ENCODE measurements at regions not wholly inside any gene's neighbourhood (a gene's known extent, or its start where the extent isn't known, plus 50 kb on each side); places are given as distances from the start of the nearest gene placed in this dataset.

DNA sequence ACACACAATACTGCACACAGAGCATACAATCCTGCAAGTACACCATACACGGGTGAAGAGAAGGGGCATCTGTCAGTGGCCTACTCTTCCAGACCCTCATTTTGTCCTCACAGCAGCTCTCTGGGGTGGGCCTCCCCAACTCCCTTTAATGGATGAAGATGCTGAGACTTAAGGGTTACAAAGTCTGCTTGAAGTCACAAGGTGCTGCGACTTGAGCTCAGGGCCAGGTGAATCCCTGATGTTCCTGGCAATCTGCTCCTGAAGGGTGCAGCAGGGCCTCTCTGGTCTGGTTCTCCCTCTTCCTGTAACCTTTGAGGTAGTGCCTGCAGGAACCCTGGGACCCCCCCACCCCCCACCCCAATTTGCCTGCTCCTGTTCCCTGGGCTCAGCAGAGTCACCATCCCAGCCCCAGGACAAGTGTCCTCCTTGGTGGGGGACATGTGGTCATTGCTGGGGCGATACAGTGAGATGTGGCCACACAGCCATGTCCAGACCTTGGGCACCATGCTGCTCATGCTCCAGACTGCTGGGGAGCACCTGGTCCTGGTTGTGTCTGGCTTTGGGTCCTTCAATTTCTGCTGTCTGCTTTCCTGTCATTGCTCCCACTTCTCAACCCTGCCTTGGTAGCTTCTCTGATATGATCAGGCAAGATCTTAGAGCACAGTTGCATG is 107.5 kb downstream of the METRNL start:
- H3K27me3 ChIP-seq (ENCODE audit: control insufficient read depth, insufficient read depth, low read length, poor library complexity, severe bottlenecking) = no peaks in the 10 kb centered on the region
- Mint-ChIP-seq H3K4me1 (no peaks in the 10 kb centered on the region), H3K27ac (no peak overlapping the region), H3K27me3 (ENCODE audit: insufficient read depth) (no peaks in the 10 kb centered on the region), H3K9me3 (peaks cover 5% of the 10 kb centered on the region), H3K4me3 (no peak overlapping the region), H3K36me3 (ENCODE audit: low read depth) (no peaks in the 10 kb centered on the region)
- WGBS, 2 experiments (ENCODE audit: insufficient coverage in 1 of 2, insufficient read length in 1 of 2) = 86 to 89% methylated on average over 3 of the region's 3 CpGs
- DNase-seq = no peak
- H3K9ac ChIP-seq (ENCODE audit: extremely low read depth, low read length, poor library complexity, severe bottlenecking) = no peak overlapping the region
- TF ChIP-seq, protein P1, sequence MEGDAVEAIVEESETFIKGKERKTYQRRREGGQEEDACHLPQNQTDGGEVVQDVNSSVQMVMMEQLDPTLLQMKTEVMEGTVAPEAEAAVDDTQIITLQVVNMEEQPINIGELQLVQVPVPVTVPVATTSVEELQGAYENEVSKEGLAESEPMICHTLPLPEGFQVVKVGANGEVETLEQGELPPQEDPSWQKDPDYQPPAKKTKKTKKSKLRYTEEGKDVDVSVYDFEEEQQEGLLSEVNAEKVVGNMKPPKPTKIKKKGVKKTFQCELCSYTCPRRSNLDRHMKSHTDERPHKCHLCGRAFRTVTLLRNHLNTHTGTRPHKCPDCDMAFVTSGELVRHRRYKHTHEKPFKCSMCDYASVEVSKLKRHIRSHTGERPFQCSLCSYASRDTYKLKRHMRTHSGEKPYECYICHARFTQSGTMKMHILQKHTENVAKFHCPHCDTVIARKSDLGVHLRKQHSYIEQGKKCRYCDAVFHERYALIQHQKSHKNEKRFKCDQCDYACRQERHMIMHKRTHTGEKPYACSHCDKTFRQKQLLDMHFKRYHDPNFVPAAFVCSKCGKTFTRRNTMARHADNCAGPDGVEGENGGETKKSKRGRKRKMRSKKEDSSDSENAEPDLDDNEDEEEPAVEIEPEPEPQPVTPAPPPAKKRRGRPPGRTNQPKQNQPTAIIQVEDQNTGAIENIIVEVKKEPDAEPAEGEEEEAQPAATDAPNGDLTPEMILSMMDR (conservative IDR thresholded peaks at IDR 0.05) = no peak
- H3K27ac ChIP-seq (ENCODE audit: low read depth, low read length) = no peak overlapping the region
- H3K36me3 ChIP-seq (ENCODE audit: control insufficient read depth, insufficient read depth, low read length) = no peaks in the 10 kb centered on the region
- H3K4me3 ChIP-seq (ENCODE audit: low read length) = no peak overlapping the region
- no peaks in the 10 kb centered on the region for H3K9me3 ChIP-seq (ENCODE audit: control insufficient read depth, low read length)
- H3K4me1 ChIP-seq (ENCODE audit: control insufficient read depth, insufficient read depth, low read length) = no peaks in the 10 kb centered on the region

DNA sequence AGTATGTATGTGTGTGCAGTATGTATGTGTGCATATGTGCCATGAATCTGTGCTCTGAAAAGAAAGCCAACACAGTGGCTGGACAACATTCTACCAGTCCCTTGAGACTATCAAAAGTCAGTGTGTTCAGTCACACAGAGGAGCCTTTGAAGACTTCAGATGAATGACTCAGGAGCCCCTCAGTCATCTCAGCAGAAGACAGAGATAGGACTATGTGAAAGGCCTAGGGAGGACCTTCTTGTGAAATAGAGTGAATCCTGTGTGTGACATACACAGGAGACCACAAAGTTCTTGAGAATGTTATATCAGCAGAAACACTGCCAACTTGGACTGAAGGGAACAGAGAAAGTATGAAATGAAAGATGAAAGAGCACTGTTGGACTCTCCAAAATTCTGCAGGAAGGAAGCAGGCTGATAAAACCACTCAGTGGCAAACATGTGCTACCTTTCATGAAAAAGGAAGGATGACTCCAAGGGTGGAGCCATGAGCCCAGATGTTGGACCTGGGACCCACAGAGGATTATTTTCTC is 108.4 kb downstream of the METRNL start:
- no peaks in the 10 kb centered on the region for H3K4me1 ChIP-seq (ENCODE audit: control insufficient read depth, insufficient read depth, low read length)
- no peak overlapping the region for H3K4me3 ChIP-seq (ENCODE audit: low read length)
- no peak overlapping the region for H3K27ac ChIP-seq (ENCODE audit: low read depth, low read length)
- H3K9me3 ChIP-seq (ENCODE audit: control insufficient read depth, low read length) = no peaks in the 10 kb centered on the region
- Mint-ChIP-seq H3K27me3 (ENCODE audit: insufficient read depth) (no peaks in the 10 kb centered on the region), H3K4me3 (no peak overlapping the region), H3K4me1 (no peaks in the 10 kb centered on the region), H3K27ac (no peak overlapping the region), H3K9me3 (peaks cover 9% of the 10 kb centered on the region), H3K36me3 (ENCODE audit: low read depth) (no peaks in the 10 kb centered on the region)
- no peaks in the 10 kb centered on the region for H3K36me3 ChIP-seq (ENCODE audit: control insufficient read depth, insufficient read depth, low read length)
- no peaks in the 10 kb centered on the region for H3K27me3 ChIP-seq (ENCODE audit: control insufficient read depth, insufficient read depth, low read length, poor library complexity, severe bottlenecking)
- TF ChIP-seq, protein P1 (conservative IDR thresholded peaks at IDR 0.05) = no peak
- no peak overlapping the region for H3K9ac ChIP-seq (ENCODE audit: extremely low read depth, low read length, poor library complexity, severe bottlenecking)
- no peak for DNase-seq

DNA sequence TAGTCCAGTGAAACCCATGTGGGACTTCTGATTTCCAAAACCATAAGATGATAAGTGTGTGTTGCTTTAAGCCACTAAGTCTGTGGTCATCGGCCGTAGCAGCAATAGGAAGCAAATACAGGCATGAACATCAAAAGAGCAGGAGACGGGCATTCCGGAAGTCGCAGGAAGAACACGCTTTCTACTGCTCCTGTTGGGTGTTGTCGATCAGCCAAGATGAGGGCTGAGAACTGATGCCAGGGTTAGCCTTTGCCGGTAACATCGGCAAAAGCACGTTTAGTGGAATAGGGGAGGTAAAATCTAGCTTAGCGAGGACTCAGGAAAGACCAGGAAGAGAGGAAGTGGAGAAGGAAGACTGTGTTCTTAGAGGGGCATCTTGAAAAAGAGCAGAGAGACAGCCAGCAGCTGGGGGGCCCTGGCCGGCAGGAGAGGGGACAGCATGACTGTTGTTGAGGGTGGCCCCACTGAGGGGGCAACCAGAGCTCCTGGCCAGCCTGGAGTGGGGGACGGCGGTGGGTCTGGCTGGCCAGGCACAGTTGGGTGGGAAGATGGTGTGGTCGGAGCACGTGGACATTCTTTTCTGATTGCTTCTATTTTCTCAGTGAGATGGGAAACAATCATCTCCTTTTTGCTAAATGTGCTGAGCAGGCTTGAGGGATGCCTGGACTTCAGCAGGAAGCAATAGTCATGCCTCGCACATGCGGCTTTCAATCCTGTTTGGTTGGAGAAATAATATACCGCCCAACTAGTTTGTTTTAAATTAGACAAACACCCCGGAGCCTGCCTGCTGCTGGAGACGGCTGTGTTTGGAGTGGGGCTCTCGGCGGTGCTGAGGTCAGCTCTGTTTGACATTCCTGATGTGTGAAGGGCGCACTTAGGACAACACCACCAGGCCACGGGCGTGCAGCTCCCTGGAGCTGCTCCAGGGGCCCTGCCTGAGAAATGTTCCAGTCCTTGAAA is 109.9 kb downstream of the METRNL start:
- H3K27ac ChIP-seq (ENCODE audit: low read depth, low read length) = no peak overlapping the region
- no peaks in the 10 kb centered on the region for H3K9me3 ChIP-seq (ENCODE audit: control insufficient read depth, low read length)
- H3K4me1 ChIP-seq (ENCODE audit: control insufficient read depth, insufficient read depth, low read length) = no peaks in the 10 kb centered on the region
- no peak overlapping the region for H3K9ac ChIP-seq (ENCODE audit: extremely low read depth, low read length, poor library complexity, severe bottlenecking)
- no peak overlapping the region for H3K27ac Mint-ChIP-seq
- WGBS, 2 experiments (ENCODE audit: insufficient coverage in 1 of 2, insufficient read length in 1 of 2) = 87 to 91% methylated on average over 26 of the region's 26 CpGs
- no peak overlapping the region for H3K4me3 Mint-ChIP-seq
- no peaks in the 10 kb centered on the region for H3K36me3 Mint-ChIP-seq (ENCODE audit: low read depth)
- TF ChIP-seq, protein P1 (conservative IDR thresholded peaks at IDR 0.05) = no peak
- DNase-seq = peak; percentile 36
- H3K4me3 ChIP-seq (ENCODE audit: low read length) = no peak overlapping the region
- peaks cover 16% of the 10 kb centered on the region for H3K9me3 Mint-ChIP-seq
- no peaks in the 10 kb centered on the region for H3K27me3 ChIP-seq (ENCODE audit: control insufficient read depth, insufficient read depth, low read length, poor library complexity, severe bottlenecking)
- no peaks in the 10 kb centered on the region for H3K4me1 Mint-ChIP-seq
- no peaks in the 10 kb centered on the region for H3K36me3 ChIP-seq (ENCODE audit: control insufficient read depth, insufficient read depth, low read length)
- H3K27me3 Mint-ChIP-seq (ENCODE audit: insufficient read depth) = no peaks in the 10 kb centered on the region

Data from endodermal cell (in vitro differentiated cells).